GM21529 (cell line): ENCODE measurements at regions not wholly inside any gene's neighbourhood (a gene's known extent, or its start where the extent isn't known, plus 50 kb on each side); places are given as distances from the start of the nearest gene placed in this dataset.
"Not testable (repeated sequence)": the region's sequence is repeated elsewhere in the genome, so short reads cannot be mapped to it uniquely, and the experiment has no call there.

Source experiments
- ATAC-seq: cut with Tn5 transposase; IDR thresholded peaks from one replicate; pipeline ENCODE4 v1.9.1; 2021; ENCODE audit not compliant: unreplicated experiment

DNA sequence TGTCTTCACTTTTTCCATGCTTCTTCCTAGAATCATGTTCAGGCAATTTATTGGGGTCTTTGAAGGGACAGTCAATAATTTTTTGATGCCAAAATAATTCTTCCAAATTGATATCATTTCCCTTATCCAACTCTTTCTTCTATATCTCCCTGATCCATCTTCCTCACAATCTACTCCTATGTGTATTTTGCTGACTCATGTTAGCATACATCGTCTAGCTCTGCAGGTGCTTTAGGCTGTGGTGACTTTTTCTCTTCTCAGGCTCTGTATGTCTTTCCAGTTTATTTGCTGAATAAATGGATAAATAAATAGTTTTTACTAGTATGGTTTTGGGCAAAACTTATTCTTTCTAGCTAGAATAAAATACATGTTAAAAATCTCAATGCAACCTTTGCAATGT lies 1650.9 kb upstream of the TMEFF2 start:
- no peak for ATAC-seq

- no peak for ATAC-seq
These were observed 1648.9 kb upstream of the TMEFF2 start for GRCh38 chr2:193843675-193844074.

- no peak for ATAC-seq
These were observed 1646.8 kb upstream of the TMEFF2 start for GRCh38 chr2:193841384-193842150.

DNA sequence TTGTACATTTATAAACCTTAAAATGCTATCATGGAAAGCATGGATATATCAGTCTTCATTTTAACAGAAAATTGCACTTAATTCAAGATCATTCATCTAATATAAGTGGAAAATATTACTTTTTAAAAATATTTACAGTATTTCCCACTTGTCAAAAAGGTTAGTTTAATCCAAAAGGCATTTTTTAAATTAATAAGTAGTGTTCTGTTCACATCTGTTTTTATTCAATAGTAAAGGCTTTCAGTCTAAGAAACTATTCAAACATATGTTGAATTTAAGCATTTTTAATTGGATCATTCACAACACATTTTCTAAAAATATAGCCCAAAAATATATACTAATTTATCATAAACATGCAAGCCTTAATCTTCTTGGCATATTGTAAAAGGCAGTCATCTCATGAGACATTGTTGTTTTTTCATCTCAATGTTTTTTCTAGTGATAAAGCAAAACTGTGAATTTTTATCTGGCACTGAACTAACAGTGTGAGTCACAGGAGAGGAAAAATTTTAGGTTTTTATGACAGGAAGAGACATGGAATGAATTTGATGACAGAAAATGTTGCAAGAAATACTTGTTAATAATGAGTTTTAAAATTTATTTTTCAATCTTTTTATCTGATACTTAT lies 1642.5 kb upstream of the TMEFF2 start:
- no peak for ATAC-seq

DNA sequence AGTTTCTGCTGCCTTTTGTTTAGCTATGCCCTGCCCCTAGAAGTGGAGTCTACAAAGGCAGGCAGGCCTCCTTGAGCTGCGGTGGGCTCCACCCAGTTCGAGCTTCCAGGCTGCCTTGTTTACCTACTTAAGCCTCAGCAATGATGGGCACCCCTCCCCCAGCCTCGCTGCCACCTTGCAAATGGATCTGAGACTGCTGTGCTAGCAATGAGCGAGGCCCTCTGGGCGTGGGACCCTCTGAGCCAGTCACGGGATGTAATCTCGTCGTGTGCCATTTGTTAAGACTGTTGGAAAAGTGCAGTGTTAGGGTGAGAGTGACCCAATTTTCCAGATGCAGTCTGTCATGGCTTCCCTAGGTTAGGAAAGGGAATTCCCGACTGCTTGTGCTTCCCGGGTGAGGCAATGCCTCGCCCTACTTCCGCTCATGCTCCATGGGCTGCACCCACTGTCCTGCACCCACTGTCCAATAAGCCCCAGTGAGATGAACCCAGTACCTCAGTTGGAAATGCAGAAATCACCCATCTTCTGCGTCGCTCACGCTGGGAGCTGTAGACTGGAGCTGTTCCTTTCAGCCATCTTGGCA lies 1641.8 kb upstream of the TMEFF2 start:
- ATAC-seq, result not testable (repeated sequence)

GRCh38 chr2:193833895-193834294 lies 1639.2 kb upstream of the TMEFF2 start:
- ATAC-seq, result not testable (repeated sequence)

- no peak for ATAC-seq
These were observed 1629.7 kb upstream of the TMEFF2 start for GRCh38 chr2:193824474-193824873.

- ATAC-seq, result no peak
These were observed 1624.2 kb upstream of the TMEFF2 start for GRCh38 chr2:193818801-193819499.

DNA sequence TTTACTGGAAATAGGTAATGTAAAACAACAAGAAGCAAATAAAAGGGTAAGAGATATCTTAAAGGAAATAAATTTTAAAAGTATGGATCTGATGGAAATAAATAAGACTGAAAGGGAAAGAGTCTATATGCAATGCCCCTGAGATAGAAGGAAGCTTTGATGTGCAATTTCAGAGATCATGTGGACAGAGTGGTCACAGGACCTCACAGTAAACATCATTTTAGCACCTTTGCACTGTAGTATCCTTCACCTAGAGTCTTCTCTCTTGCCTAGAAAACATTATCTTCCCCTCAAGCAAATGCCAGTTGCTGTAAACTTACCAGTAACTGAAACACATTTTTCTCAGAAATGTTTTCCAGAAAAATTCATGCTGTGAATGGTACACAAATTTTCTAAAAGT lies 1621.3 kb upstream of the TMEFF2 start:
- ATAC-seq, result no peak

GRCh38 chr2:193810533-193810932 lies 1615.8 kb upstream of the TMEFF2 start:
- no peak for ATAC-seq

DNA sequence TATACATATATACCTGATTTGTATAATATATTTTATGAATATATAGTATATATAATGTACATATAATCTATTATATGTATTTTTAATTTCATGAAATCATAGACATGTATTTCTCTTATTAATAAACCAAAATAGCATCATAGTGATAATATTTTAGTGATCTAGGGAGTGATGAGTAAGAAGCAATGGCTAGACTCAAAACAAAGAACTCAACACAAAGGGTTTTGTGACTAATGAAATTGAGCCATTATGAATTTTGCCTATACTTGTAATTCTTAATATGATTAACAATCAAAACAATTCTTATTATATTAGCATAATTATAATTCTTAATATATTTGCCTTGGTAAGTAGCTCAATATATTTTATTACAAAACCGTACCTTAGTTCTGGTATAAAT lies 1614.1 kb upstream of the TMEFF2 start:
- no peak for ATAC-seq

DNA sequence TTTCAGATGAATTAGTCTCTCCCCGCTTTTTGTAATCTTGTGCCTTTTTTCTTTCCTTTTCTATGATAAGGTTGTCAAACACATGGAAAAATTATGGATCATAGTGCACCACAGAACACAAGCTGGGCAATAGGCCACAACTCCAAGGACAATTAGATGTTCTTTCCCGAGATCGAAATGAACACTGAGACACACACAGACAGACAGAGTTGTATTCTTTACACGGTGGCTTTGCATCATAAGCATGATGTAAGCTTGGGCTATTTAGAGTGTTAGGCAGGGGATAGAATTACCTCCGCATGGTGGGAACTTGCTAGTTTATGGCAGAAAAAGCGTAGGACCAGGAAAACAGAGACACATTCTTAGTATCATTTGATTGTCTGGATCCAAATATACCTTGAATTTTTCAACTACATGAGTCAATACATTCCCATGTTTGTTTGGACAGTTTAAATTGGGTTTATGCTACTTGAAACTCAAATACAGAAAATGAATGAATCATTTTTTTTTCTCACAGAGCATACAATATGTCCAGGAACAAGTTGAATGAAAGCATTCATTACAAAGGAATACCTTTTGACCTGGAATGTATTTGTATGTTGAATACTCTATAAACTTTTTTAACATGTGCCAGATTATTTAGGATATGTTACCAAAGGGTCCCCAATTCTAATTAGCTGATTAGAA lies 1611.5 kb upstream of the TMEFF2 start:
- ATAC-seq, result no peak

DNA sequence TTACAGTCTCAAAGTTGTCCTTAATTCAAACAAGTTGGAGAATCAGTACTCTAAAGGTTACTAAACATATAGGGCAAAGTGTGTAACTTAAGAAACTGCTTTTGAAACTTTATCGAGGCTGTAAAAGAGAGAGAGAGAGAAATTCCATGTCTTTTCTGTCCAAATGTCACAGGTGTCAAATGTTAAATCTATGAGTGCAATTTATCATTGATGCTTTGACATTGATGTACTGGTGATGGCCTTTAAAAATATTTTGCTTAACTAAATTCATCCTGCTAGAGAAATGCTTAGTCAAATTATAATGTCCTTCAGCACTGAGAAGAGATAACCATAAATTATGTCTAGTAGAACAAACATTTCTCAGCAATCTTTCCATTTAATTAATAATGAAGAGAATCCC lies 1602.1 kb upstream of the TMEFF2 start:
- ATAC-seq, result no peak

GRCh38 chr2:193793914-193794313 lies 1599.2 kb upstream of the TMEFF2 start:
- ATAC-seq, result no peak

DNA sequence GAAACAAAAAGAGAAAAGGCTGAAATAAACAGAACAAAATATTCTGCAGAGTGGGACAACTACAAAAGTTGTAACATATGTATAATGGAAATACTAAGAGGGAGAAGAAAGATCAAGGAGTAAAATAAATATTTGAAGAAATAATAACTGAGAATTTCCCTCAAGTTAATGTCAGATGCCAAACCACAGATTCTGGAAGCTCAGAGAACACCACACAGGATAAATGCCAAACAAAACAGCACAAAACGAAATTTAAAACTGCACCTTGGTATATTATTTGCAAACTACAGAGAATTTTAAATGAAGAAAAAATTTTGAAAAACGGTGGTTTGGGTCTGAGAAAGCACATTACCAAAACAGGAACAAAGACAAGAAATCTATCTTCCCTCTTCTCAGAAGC lies 1588.9 kb upstream of the TMEFF2 start:
- ATAC-seq, result no peak

- ATAC-seq, result no peak
These were observed 1583.6 kb upstream of the TMEFF2 start for GRCh38 chr2:193778293-193778692.

DNA sequence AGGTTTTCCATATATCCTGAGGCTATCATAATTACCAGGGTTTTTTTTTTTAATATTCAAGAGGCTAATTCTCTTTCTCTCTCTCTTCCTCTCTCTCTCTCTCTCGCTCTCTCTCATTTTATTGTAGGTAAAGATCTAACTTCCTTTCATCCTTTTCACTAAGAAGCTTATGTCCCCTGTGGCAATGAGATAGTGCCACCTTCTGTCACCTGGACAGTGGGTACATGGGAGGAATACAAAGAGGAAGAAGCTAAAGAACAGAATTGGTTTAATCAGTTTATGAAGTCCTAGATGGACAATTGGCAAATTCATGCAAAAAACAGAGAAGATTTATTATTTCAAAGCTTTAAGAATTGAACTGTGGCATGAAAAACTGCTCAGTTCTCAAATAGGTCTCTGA lies 1582.3 kb upstream of the TMEFF2 start:
- no peak for ATAC-seq

DNA sequence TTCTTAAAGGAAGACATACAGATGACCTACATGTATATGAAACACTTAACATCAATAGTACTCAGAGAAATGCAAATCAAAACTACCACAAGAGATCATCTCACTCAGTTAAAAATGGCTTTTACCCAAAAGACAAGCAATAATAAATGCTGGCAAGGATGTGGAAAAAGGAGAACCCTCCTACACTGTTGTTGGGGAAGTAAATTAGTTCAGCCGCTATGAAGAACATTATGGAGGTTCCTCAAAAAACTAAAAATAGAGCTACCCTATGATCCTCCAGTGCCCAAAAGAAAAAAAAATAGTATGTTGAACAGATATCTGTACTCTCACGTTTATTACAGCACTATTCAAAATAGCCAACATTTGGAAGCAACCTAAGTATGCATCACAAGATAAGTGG lies 1579.4 kb upstream of the TMEFF2 start:
- no peak for ATAC-seq

DNA sequence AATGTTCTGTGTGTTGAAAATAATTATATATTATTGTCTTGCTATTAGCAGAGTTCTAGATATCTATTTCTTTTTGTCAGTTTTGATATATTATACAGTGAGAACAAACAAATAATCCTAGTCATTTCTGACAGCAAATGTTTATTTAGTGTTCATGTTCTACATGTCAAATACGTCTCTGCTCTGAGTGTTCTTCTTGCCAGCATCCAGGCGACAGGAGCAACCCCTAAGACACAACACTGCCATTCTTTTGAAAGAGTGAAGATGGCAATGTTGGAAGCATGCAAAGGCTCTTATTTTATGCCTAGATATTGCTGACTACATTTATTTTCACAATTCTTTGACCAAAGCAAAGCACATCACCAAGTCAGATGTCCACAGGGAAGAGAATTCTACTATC lies 1556.6 kb upstream of the TMEFF2 start:
- ATAC-seq, result no peak

DNA sequence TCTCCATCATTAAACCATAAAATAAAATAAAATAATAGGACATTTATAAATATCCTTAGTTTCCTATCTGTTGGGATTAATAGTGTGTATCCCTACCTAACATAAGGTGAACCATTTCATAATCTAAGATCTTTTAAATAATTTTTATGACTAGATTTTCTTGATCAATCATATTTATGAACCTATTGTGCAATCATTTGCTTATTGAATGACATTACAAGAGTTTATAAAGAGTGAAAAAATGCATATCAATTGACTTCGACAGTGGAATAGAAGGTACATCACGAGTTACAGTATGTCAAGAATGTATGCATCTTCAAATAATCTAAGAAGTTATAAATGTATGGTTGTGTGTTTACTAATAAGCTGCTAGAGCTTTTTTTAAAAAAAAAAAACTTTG lies 1554.8 kb upstream of the TMEFF2 start:
- ATAC-seq, result no peak

- ATAC-seq, result no peak
These were observed 1548.4 kb upstream of the TMEFF2 start for GRCh38 chr2:193743089-193743488.
